Ectodermal cell (in vitro differentiated cells): ENCODE measurements at regions not wholly inside any gene's neighbourhood (a gene's known extent, or its start where the extent isn't known, plus 50 kb on each side); places are given as distances from the start of the nearest gene placed in this dataset.

Experiments used
- H3K27ac ChIP-seq: 2 replicates; pipeline ENCODE4 v1.7.0; 2013; ENCODE audit warnings: mild to moderate bottlenecking, low read depth, low read length; ENCODE audit not compliant: insufficient read depth, poor library complexity, severe bottlenecking
- H3K27me3 ChIP-seq: 2 replicates; pipeline ENCODE4 v1.7.0; 2013; ENCODE audit warnings: mild to moderate bottlenecking, low read length; ENCODE audit not compliant: insufficient read depth, control insufficient read depth, poor library complexity, severe bottlenecking
- H3K36me3 ChIP-seq: one replicate; pipeline ENCODE4 v1.7.0; 2013; ENCODE audit warnings: low read length; ENCODE audit not compliant: control insufficient read depth, insufficient read depth
- H3K4me1 ChIP-seq: one replicate; pipeline ENCODE4 v1.7.0; 2013; ENCODE audit warnings: low read length; ENCODE audit not compliant: control insufficient read depth, insufficient read depth
- H3K4me3 ChIP-seq: 2 replicates; pipeline ENCODE4 v1.7.0; 2013; ENCODE audit warnings: low read depth, low read length, control low read depth; ENCODE audit not compliant: insufficient read depth
- H3K9me3 ChIP-seq: 2 replicates; pipeline ENCODE4 v1.7.0; 2013; ENCODE audit warnings: mild to moderate bottlenecking, low read length, moderate library complexity; ENCODE audit not compliant: control insufficient read depth
- WGBS, 2 experiments: methylation state at CpG; one replicate each; pipeline ENCODE4 v1.1.7; 2013; ENCODE audit warnings: missing lambda C conversion rate in 2 of 2; 5-methylcytosine and 5-hydroxymethylcytosine counted together

GRCh38 chr2:120447127-120447785 lies 101.3 kb downstream of the INHBB start:
- no peaks in the 10 kb centered on the region for H3K36me3 ChIP-seq
- H3K9me3 ChIP-seq, result no peaks in the 10 kb centered on the region
- H3K27ac ChIP-seq, result no peak overlapping the region
- peaks cover 7% of the 10 kb centered on the region for H3K4me1 ChIP-seq
- 93% methylated on average over 8 of the region's 8 CpGs for WGBS, 2 experiments
- H3K4me3 ChIP-seq, result no peak overlapping the region
- peaks cover 75% of the 10 kb centered on the region for H3K27me3 ChIP-seq

GRCh38 chr2:120448436-120448835 lies 102.5 kb downstream of the INHBB start:
- no peaks in the 10 kb centered on the region for H3K4me1 ChIP-seq
- peaks cover 74% of the 10 kb centered on the region for H3K27me3 ChIP-seq
- no peak overlapping the region for H3K27ac ChIP-seq
- no peaks in the 10 kb centered on the region for H3K9me3 ChIP-seq
- H3K36me3 ChIP-seq, result no peaks in the 10 kb centered on the region
- 88 to 91% methylated on average over 6 of the region's 6 CpGs for WGBS, 2 experiments
- H3K4me3 ChIP-seq, result no peak overlapping the region

- no peak overlapping the region for H3K27ac ChIP-seq
- H3K4me3 ChIP-seq, result no peak overlapping the region
- 87% methylated on average over 15 of the region's 15 CpGs for WGBS, 2 experiments
- H3K9me3 ChIP-seq, result no peaks in the 10 kb centered on the region
- no peaks in the 10 kb centered on the region for H3K4me1 ChIP-seq
- no peaks in the 10 kb centered on the region for H3K36me3 ChIP-seq
- peaks cover 74% of the 10 kb centered on the region for H3K27me3 ChIP-seq
Measured at GRCh38 chr2:120448961-120449810, 103.2 kb downstream of the INHBB start.

GRCh38 chr2:120450196-120450820 lies 104.4 kb downstream of the INHBB start:
- Histone ChIP-seq H3K36me3 (no peaks in the 10 kb centered on the region), H3K27me3 (peaks cover 75% of the 10 kb centered on the region)
- WGBS, 2 experiments, result 87% methylated on average over 12 of the region's 12 CpGs

GRCh38 chr2:120451334-120451733 lies 105.4 kb downstream of the INHBB start:
- peaks cover 79% of the 10 kb centered on the region for H3K27me3 ChIP-seq
- H3K9me3 ChIP-seq, result no peaks in the 10 kb centered on the region
- H3K4me1 ChIP-seq, result no peaks in the 10 kb centered on the region
- H3K27ac ChIP-seq, result no peak overlapping the region
- no peak overlapping the region for H3K4me3 ChIP-seq
- H3K36me3 ChIP-seq, result no peaks in the 10 kb centered on the region
- WGBS, 2 experiments, result 88 to 93% methylated on average over 6 of the region's 6 CpGs

More at GRCh38 chr2:120450196-120450820, 104.4 kb downstream of the INHBB start:
- Histone ChIP-seq H3K9me3 (no peaks in the 10 kb centered on the region), H3K27ac (no peak overlapping the region), H3K4me1 (no peaks in the 10 kb centered on the region), H3K4me3 (no peak overlapping the region)

- Histone ChIP-seq H3K4me3 (no peak overlapping the region), H3K27ac (no peak overlapping the region), H3K4me1 (no peaks in the 10 kb centered on the region), H3K27me3 (peaks cover 82% of the 10 kb centered on the region), H3K9me3 (no peaks in the 10 kb centered on the region), H3K36me3 (no peaks in the 10 kb centered on the region)
- 87 to 88% methylated on average over 7 of the region's 7 CpGs for WGBS, 2 experiments
Measured at GRCh38 chr2:120452131-120452530, 106.2 kb downstream of the INHBB start.

GRCh38 chr2:120452945-120453634 lies 107.2 kb downstream of the INHBB start:
- 88 to 93% methylated on average over 13 of the region's 13 CpGs for whole genome bisulfite sequencing, 2 experiments
- H3K9me3 ChIP-seq, result no peaks in the 10 kb centered on the region
- H3K36me3 ChIP-seq, result no peaks in the 10 kb centered on the region
- no peak overlapping the region for H3K4me3 ChIP-seq
- H3K27ac ChIP-seq, result no peak overlapping the region
- H3K27me3 ChIP-seq, result peaks cover 72% of the 10 kb centered on the region
- no peaks in the 10 kb centered on the region for H3K4me1 ChIP-seq

GRCh38 chr2:120453635-120453998 lies 107.7 kb downstream of the INHBB start:
- WGBS, 2 experiments, result 94 to 95% methylated on average over 3 of the region's 3 CpGs
- no peak overlapping the region for H3K27ac ChIP-seq
- H3K27me3 ChIP-seq, result peaks cover 67% of the 10 kb centered on the region

GRCh38 chr2:120454654-120455385 lies 108.9 kb downstream of the INHBB start:
- peaks cover 63% of the 10 kb centered on the region for H3K27me3 ChIP-seq
- no peak overlapping the region for H3K4me3 ChIP-seq
- 83 to 87% methylated on average over 12 of the region's 12 CpGs for WGBS, 2 experiments
- H3K9me3 ChIP-seq, result no peaks in the 10 kb centered on the region
- H3K4me1 ChIP-seq, result no peaks in the 10 kb centered on the region
- no peaks in the 10 kb centered on the region for H3K36me3 ChIP-seq
- H3K27ac ChIP-seq, result no peak overlapping the region

More at GRCh38 chr2:120453635-120453998, 107.7 kb downstream of the INHBB start:
- H3K4me1 ChIP-seq, result no peaks in the 10 kb centered on the region
- H3K9me3 ChIP-seq, result no peaks in the 10 kb centered on the region
- no peak overlapping the region for H3K4me3 ChIP-seq
- H3K36me3 ChIP-seq, result no peaks in the 10 kb centered on the region
